Activated CD4-positive, alpha-beta T cell treated with anti-CD3 and anti-CD28 coated beads, Interleukin-2, amount 10 ng/mL, durations not matched to agents 24 days and 14 days (primary cell): ENCODE measurements at regions not wholly inside any gene's neighbourhood (a gene's known extent, or its start where the extent isn't known, plus 50 kb on each side); places are given as distances from the start of the nearest gene placed in this dataset.

Source experiments
- DNase-seq: peaks from one replicate; pipeline ENCODE4 v3.0.0; 2022
- H3K27ac Mint-ChIP-seq: one replicate; pipeline ENCODE4 v1.8.0; 2022; ENCODE audit warnings: mild to moderate bottlenecking, mixed read lengths
- H3K27me3 Mint-ChIP-seq: one replicate; pipeline ENCODE4 v1.8.0; 2022; ENCODE audit warnings: mixed read lengths
- H3K36me3 Mint-ChIP-seq: one replicate; pipeline ENCODE4 v1.8.0; 2022; ENCODE audit warnings: low read depth, mild to moderate bottlenecking, mixed read lengths
- H3K4me1 Mint-ChIP-seq: one replicate; pipeline ENCODE4 v1.8.0; 2021; ENCODE audit warnings: mixed read lengths
- H3K4me3 Mint-ChIP-seq: one replicate; pipeline ENCODE4 v1.8.0; 2022; ENCODE audit warnings: mild to moderate bottlenecking, moderate library complexity, mixed read lengths
- H3K9me3 Mint-ChIP-seq: one replicate; pipeline ENCODE4 v1.8.0; 2021; ENCODE audit warnings: mixed read lengths
- intact Hi-C: fragments of 100-400 bp; cut with micrococcal nuclease; formaldehyde crosslinking; loops from one replicate; pipeline ENCODE4 v1.15.1; 2023

DNA sequence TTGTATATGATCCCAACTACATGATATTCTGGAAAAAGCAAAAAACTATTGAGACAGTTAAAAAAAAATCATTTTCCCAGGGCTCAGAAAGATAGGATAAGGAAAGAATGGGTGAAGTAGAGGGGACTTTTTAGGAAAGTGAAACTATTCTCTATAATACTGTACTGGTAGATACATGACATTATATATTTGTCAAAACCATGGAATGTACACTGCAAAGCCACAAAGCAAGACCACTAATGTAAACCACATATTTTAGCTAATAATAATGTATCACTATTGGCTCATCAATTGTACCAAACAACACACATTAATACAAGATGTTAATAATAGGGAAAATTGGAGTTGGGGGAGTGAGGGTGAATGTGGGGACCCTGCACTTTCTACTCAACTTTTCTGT lies 182.6 kb downstream of the EFNB2 start:
- intact Hi-C loops = no loop called here

GRCh38 chr13:106351251-106351650 lies 184.2 kb downstream of the EFNB2 start:
- Mint-ChIP-seq H3K4me1 (no peaks in the 10 kb centered on the region), H3K36me3 (no peaks in the 10 kb centered on the region), H3K9me3 (no peaks in the 10 kb centered on the region), H3K27me3 (peaks cover 25% of the 10 kb centered on the region), H3K27ac (no peak overlapping the region), H3K4me3 (no peak overlapping the region)
- no peak for DNase-seq
- intact Hi-C loops = no loop called here

More for the DNA sequence above, 182.6 kb downstream of the EFNB2 start:
- no peaks in the 10 kb centered on the region for H3K4me1 Mint-ChIP-seq
- DNase-seq = no peak
- no peaks in the 10 kb centered on the region for H3K9me3 Mint-ChIP-seq
- no peaks in the 10 kb centered on the region for H3K36me3 Mint-ChIP-seq
- no peak overlapping the region for H3K4me3 Mint-ChIP-seq
- peaks cover 23% of the 10 kb centered on the region for H3K27me3 Mint-ChIP-seq
- H3K27ac Mint-ChIP-seq = no peak overlapping the region

- intact Hi-C loops = no loop called here
- no peak for DNase-seq
- H3K9me3 Mint-ChIP-seq = no peaks in the 10 kb centered on the region
- no peaks in the 10 kb centered on the region for H3K36me3 Mint-ChIP-seq
- no peak overlapping the region for H3K4me3 Mint-ChIP-seq
- no peaks in the 10 kb centered on the region for H3K4me1 Mint-ChIP-seq
- no peak overlapping the region for H3K27ac Mint-ChIP-seq
- peaks cover 25% of the 10 kb centered on the region for H3K27me3 Mint-ChIP-seq
Observed at GRCh38 chr13:106350208-106350607, 185.3 kb downstream of the EFNB2 start.

DNA sequence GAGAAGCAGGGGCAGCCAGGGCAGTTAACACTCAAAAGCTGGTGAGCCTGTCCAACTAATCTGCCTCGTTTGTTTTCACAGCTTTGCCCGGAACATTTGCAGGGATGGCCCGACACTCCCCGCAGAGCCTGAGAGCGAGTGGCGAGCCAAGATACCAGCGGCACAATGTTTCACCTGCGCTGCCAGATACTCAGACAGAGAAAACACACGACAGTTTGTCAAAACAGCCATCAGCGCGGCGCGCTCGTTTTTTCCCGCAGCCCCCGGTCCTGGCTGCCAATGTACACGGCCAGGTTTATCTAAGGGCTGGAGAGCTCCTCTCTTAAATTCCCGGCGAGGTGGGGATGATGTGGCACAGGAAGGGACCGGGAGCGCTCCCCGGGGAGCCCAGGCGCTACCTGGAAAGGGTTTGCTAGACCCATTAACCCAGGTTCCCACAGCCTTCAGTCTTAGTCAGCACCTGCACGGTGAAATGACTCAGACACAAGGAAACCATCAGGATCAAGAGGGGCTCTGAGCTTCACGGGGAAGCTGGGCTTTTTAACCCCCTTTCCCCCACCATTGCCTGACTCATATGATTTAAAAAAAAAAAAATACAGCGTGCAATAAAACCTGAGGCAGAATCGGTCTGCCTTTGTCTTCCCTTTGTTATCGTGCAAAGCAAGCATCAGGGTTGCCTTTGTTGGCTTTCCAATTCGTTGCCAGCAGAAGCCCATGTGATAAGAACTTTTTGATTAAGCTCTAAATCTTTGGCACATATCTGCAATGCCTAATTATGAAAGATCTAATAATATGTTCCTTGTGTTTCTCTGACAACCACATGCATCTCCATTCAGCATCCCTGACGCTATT lies 186.2 kb downstream of the EFNB2 start:
- Mint-ChIP-seq H3K27me3 (peaks cover 25% of the 10 kb centered on the region), H3K36me3 (no peaks in the 10 kb centered on the region), H3K4me3 (no peak overlapping the region), H3K27ac (no peak overlapping the region), H3K9me3 (no peaks in the 10 kb centered on the region), H3K4me1 (no peaks in the 10 kb centered on the region)
- intact Hi-C loops = no loop called here
- DNase-seq = no peak

DNA sequence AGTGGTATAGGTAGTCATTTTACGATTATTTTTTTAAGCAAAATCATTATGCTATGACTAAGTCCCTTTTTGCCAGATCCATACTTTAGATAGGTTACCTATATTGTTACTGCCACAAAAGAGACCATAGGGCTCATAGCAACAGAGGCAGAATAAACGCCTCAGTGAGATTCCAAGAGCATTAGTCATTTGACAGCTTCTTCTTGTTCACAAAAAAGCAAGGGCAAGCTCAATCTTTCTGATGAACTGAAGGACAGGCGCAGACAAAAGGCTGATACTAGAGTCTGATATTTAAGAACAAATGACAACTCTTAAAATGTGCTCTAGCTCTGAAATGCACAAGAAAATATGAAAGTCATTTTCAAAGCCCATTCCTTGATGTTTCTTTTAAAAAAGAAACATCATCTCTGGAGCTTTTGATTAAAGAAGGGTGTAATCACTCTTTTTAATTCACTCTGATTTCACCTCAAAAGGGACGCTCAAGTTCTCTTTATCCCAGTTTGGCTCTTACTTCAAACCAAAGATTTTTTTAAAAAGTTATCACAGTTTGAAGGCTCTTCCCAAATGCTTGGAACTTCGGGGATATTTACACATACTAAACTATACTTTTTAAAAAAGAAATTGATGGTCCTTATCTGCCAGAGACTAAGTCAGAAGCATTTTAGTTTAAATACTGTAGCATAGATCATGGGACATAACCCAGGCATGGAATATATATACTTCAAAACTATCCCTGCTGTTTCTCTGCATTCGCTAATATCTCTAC lies 187.2 kb downstream of the EFNB2 start:
- no peaks in the 10 kb centered on the region for H3K36me3 Mint-ChIP-seq
- H3K9me3 Mint-ChIP-seq = no peaks in the 10 kb centered on the region
- intact Hi-C loops = no loop called here
- no peak overlapping the region for H3K4me3 Mint-ChIP-seq
- no peak overlapping the region for H3K27ac Mint-ChIP-seq
- no peak for DNase-seq
- peaks cover 25% of the 10 kb centered on the region for H3K27me3 Mint-ChIP-seq
- H3K4me1 Mint-ChIP-seq = no peaks in the 10 kb centered on the region

- Mint-ChIP-seq H3K9me3 (peaks cover 6% of the 10 kb centered on the region), H3K27me3 (peaks cover 12% of the 10 kb centered on the region), H3K27ac (no peak overlapping the region), H3K4me3 (no peak overlapping the region), H3K4me1 (no peaks in the 10 kb centered on the region), H3K36me3 (no peaks in the 10 kb centered on the region)
- intact Hi-C loops = no loop called here
- no peak for DNase-seq
Observed at GRCh38 chr13:106344342-106344741, 191.1 kb downstream of the EFNB2 start.

DNA sequence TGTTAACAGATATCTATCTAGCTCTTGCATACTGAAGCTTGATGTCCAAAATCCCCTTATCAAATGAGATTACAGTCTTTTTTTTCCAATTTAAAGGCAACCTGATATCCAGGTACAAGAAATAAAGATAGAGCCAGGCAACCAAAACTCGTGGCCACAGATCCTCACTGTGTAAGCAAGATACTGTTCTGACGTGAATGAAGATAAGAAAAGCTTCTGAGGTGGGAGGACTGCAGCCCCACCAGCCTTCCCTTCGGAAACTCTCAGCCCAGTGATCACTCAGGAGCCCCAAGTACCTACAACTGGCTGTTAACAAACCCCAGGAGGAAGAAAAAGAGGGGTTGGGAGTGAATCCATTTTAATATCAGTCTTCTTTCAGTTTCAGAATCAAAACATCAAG lies 191.6 kb downstream of the EFNB2 start:
- H3K27ac Mint-ChIP-seq = no peak overlapping the region
- intact Hi-C loops = no loop called here
- peaks cover 6% of the 10 kb centered on the region for H3K9me3 Mint-ChIP-seq
- no peak overlapping the region for H3K4me3 Mint-ChIP-seq
- peaks cover 8% of the 10 kb centered on the region for H3K27me3 Mint-ChIP-seq
- DNase-seq = no peak
- no peaks in the 10 kb centered on the region for H3K36me3 Mint-ChIP-seq
- no peaks in the 10 kb centered on the region for H3K4me1 Mint-ChIP-seq

GRCh38 chr13:106340249-106340648 lies 195.2 kb downstream of the EFNB2 start:
- Mint-ChIP-seq H3K36me3 (no peaks in the 10 kb centered on the region), H3K27me3 (no peaks in the 10 kb centered on the region), H3K27ac (no peak overlapping the region), H3K9me3 (peaks cover 6% of the 10 kb centered on the region), H3K4me1 (no peaks in the 10 kb centered on the region), H3K4me3 (no peak overlapping the region)
- no peak for DNase-seq
- intact Hi-C loops = no loop called here

DNA sequence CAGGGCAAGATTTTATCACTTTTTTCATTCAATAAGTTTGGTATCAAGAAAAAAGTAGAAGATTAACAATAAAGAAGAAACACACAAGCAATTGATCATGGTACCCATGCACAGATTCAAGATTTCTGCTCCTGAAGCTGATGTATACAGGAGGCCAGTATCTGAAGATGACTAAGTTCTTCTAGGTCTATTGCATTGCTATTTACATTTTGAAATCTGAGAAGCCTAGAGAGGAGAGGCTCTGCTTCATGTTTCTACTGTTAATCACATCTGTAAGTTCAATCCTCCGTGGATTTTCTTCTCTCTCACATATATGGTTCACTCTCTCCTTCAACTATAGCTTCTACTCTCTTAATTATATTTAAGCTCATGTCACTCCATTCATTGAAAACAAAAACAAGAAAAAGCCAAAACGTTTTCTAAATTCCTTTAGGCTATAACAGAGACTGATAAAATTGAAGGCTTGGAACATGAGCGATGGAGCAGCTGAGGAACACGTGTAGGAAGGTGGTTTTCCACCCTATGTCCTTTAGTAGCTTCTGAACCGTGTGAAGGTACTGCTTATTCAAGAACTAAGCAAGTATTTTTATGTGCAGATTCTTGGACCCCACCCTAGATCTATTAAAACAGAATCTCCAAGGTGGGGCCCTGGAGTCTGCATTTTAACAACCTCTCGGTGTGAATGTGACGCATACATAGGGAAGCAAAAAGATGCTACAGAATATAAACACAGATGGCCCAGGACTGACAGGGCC lies 198.2 kb downstream of the EFNB2 start:
- Mint-ChIP-seq H3K36me3 (no peaks in the 10 kb centered on the region), H3K4me1 (no peaks in the 10 kb centered on the region), H3K27ac (no peak overlapping the region), H3K9me3 (peaks cover 6% of the 10 kb centered on the region), H3K4me3 (no peak overlapping the region), H3K27me3 (no peaks in the 10 kb centered on the region)
- intact Hi-C loops = no loop called here
- no peak for DNase-seq

GRCh38 chr13:106336668-106337067 lies 198.8 kb downstream of the EFNB2 start:
- no peaks in the 10 kb centered on the region for H3K4me1 Mint-ChIP-seq
- H3K27me3 Mint-ChIP-seq = no peaks in the 10 kb centered on the region
- H3K9me3 Mint-ChIP-seq = peaks cover 6% of the 10 kb centered on the region
- intact Hi-C loops = no loop called here
- no peak overlapping the region for H3K27ac Mint-ChIP-seq
- H3K36me3 Mint-ChIP-seq = no peaks in the 10 kb centered on the region
- no peak for DNase-seq
- H3K4me3 Mint-ChIP-seq = no peak overlapping the region

DNA sequence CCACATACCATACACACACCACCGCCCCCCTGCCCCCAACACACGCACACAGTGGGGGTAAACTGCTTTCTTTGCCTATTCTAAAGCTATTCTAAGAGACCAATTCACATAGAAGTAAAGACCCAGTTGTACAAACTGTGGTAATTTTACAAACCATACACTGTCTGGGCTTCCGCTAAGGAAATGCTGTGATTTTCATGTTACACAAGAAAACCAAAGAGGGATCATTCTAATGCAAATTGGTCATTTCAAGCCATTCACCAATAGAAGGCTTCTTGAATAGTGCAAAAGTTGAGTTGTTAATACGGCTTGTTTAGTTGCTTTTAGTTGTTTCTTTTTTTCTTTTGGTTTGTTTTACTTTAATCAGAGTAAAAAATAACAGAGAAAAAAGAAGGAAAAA lies 202.8 kb downstream of the EFNB2 start:
- H3K27ac Mint-ChIP-seq = no peak overlapping the region
- DNase-seq = no peak
- no peak overlapping the region for H3K4me3 Mint-ChIP-seq
- no peaks in the 10 kb centered on the region for H3K27me3 Mint-ChIP-seq
- intact Hi-C loops = no loop called here
- H3K9me3 Mint-ChIP-seq = peaks cover 5% of the 10 kb centered on the region
- H3K4me1 Mint-ChIP-seq = no peaks in the 10 kb centered on the region
- H3K36me3 Mint-ChIP-seq = no peaks in the 10 kb centered on the region

GRCh38 chr13:106331116-106331515 lies 204.3 kb downstream of the EFNB2 start:
- no peak overlapping the region for H3K4me3 Mint-ChIP-seq
- intact Hi-C loops = no loop called here
- no peaks in the 10 kb centered on the region for H3K36me3 Mint-ChIP-seq
- no peaks in the 10 kb centered on the region for H3K27me3 Mint-ChIP-seq
- H3K4me1 Mint-ChIP-seq = no peaks in the 10 kb centered on the region
- no peak for DNase-seq
- no peak overlapping the region for H3K27ac Mint-ChIP-seq
- H3K9me3 Mint-ChIP-seq = peaks cover 5% of the 10 kb centered on the region

DNA sequence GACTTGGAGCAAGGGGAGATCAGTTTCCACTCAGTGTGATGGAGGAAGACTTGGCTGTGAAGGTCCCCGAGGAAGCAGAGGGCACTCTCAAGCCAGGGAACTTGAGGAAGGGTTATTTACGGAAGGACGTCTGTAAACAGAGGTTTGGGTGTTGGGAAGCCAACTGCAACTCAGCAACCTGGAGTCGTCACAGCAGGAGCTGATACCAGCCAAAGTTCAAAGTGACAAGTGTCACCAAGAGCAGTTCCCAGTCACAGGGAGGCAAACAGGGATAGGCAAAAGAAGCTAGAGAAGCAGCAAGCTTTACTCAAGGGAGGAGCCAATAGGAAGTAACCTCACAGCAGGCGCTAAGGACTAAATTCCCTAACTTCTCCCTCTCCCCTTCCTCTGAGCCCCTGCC lies 205.5 kb downstream of the EFNB2 start:
- no peak overlapping the region for H3K27ac Mint-ChIP-seq
- no peaks in the 10 kb centered on the region for H3K4me1 Mint-ChIP-seq
- intact Hi-C loops = no loop called here
- H3K9me3 Mint-ChIP-seq = peaks cover 5% of the 10 kb centered on the region
- no peak overlapping the region for H3K4me3 Mint-ChIP-seq
- no peaks in the 10 kb centered on the region for H3K36me3 Mint-ChIP-seq
- DNase-seq = no peak
- no peaks in the 10 kb centered on the region for H3K27me3 Mint-ChIP-seq

DNA sequence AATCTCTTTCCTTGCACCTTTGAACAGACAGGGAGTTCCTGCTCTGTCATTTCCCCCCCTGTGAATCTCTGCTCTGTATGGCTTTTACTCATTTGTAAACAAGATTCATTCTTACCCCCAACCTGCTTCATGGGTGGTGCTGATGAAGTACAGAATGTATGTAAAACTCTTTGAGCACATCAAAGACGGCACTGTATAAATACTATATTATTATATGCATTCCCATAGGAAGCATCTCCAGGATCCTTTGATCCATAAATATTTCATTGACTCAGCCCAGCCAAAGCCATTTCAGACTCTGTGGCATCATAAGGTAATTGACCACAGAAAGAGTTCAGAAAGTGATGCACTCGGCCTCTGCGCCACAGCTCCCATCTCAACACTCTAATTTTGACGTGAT lies 208.7 kb downstream of the EFNB2 start:
- no peak overlapping the region for H3K27ac Mint-ChIP-seq
- H3K9me3 Mint-ChIP-seq = peaks cover 10% of the 10 kb centered on the region
- H3K4me1 Mint-ChIP-seq = no peaks in the 10 kb centered on the region
- intact Hi-C loops = no loop called here
- H3K4me3 Mint-ChIP-seq = no peak overlapping the region
- no peaks in the 10 kb centered on the region for H3K27me3 Mint-ChIP-seq
- DNase-seq = no peak
- H3K36me3 Mint-ChIP-seq = no peaks in the 10 kb centered on the region
